Astrocyte of the spinal cord (primary cell): ENCODE measurements at regions not wholly inside any gene's neighbourhood (a gene's known extent, or its start where the extent isn't known, plus 50 kb on each side); places are given as distances from the start of the nearest gene placed in this dataset.

Experiments used
- DNase-seq: peaks from one replicate; pipeline ENCODE4 v3.0.0; 2011; ENCODE audit warnings: low read depth, low spot score
- H3K4me3 ChIP-seq: 2 replicates; pipeline ENCODE4 v1.5.1; 2011; ENCODE audit warnings: low read depth, mild to moderate bottlenecking, low read length, moderate library complexity
- CTCF ChIP-seq: IDR thresholded peaks from 2 replicates; pipeline ENCODE4 v1.5.1; 2012; ENCODE audit warnings: low read depth, mild to moderate bottlenecking, low read length, inconsistent platforms
- in situ Hi-C: cut with HindIII; loops from 2 replicates; pipeline ENCODE4 v1.10.0; 2017; ENCODE audit warnings: low sequenced_read_pairs

DNA sequence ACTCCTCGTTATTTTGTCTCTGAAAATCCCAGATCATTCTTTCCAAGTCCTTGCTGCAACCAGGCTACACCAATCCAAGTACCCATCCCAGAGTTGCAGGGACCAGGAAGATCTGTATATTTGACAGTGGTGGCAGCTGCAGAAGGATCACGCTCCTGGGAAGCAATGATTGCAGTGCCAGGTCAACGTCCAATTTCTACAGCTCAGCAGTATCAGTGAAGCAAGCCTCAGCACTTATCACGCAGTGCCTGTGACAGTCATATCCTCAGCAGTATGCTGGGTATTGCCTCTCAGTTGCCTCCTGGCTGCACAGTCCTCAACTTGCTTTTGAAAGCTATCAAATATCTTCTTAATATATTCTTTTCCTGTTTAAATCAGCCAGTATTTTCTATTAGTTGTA is 66.7 kb downstream of the BARHL2 start:
- H3K4me3 ChIP-seq, result no peak overlapping the region
- no peak for DNase-seq
- in situ Hi-C loops, result no loop called here
- no peak for TF ChIP-seq CTCF

- DNase-seq, result no peak
- no peak overlapping the region for H3K4me3 ChIP-seq
- TF ChIP-seq CTCF, result no peak
- in situ Hi-C loops, result no loop called here
These were observed 76.8 kb downstream of the BARHL2 start for GRCh38 chr1:90640325-90640724.

DNA sequence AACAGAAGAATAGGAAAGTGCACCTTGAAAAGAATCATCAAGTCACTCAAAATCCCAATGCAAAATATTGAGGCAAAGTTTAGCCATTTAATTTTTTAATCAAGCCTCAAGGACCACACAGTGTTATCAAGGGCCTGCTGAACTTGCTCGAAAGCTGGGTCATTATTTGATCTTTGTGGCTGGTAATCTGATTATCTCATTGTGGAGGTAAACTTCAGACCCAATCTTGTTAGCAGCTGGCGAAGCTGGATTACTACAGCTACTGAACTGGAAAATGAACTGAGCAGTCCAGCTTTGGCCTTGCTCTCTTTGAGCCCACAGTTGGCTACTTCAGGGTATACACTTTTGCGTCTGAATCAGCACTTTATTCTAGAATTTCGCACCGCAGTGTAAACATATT is 94.4 kb downstream of the BARHL2 start:
- in situ Hi-C loops, result no loop called here
- no peak overlapping the region for H3K4me3 ChIP-seq
- no peak for DNase-seq
- TF ChIP-seq CTCF, result no peak

- TF ChIP-seq CTCF, result no peak
- in situ Hi-C loops, result no loop called here
- no peak for DNase-seq
- H3K4me3 ChIP-seq, result no peak overlapping the region
These were observed 95.1 kb downstream of the BARHL2 start for GRCh38 chr1:90621986-90622385.

DNA sequence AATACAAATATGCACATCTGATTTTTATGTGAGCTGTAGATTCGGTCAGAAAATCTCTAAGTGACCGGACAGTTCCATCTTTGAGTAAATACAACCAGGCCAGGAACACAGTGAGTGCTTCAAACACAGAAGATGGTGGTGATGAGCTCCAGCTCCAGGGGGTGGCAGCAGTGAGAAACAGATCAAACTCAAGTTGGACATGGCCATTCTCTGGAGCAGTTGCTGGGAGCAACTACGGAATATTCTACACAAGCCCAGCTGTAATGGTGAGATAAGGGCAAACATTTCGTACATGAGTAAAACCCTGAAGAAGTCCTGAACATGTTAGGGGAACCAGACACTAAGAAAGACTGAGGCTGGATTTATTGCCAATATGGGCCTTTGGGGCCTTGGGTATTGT is 100.7 kb downstream of the BARHL2 start:
- DNase-seq, result no peak
- H3K4me3 ChIP-seq, result no peak overlapping the region
- no peak for TF ChIP-seq CTCF
- in situ Hi-C loops, result no loop called here

DNA sequence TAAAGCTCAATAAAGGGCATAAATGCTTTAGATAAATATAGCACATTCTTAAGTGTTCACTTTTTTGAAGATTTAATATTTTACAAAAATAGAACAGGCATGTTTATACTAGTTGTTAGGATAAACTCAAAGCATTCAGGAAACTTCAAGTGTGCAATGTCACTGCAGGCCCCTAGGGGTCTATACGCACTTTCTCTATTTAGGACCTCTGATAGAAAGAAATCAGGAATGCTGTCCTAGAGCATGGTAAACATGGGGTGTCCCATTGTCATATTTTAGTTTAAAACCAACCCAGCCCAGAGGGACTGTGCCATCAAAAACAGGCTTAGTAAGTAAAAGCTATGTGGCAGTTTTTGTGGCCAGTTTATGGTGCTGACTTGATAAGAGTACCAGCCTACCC is 102.2 kb downstream of the BARHL2 start:
- no peak for DNase-seq
- no peak overlapping the region for H3K4me3 ChIP-seq
- TF ChIP-seq CTCF, result peak; percentile 24
- in situ Hi-C loops, result no loop called here

DNA sequence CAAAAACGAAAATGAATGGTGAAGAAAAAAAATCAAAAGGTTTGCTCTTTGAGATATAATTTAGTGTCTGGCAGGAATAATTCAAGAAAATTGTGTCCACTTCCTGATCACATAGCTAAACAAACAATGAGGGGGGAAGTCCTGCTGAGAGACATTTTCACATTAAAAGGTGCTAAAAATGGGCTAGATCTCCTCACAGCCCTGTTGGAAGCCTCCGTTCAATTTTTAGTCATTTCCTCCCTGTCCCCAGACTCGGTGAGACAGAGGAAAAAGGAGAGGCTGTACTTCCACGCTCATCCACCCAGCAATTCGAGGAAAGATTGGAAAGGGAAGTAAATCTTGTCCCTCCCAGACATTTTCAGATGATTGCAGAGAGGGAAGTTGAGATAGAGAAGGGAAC is 103.7 kb downstream of the BARHL2 start:
- DNase-seq, result no peak

More for the DNA sequence above, 103.7 kb downstream of the BARHL2 start:
- no peak for TF ChIP-seq CTCF
- in situ Hi-C loops, result no loop called here
- H3K4me3 ChIP-seq, result no peak overlapping the region
